RKO (cell line): ENCODE measurements at regions not wholly inside any gene's neighbourhood (a gene's known extent, or its start where the extent isn't known, plus 50 kb on each side); places are given as distances from the start of the nearest gene placed in this dataset.

Experiments
- DNase-seq: peaks from one replicate; pipeline ENCODE4 v3.0.0-alpha.2; 2016; ENCODE audit warnings: low spot score

DNA sequence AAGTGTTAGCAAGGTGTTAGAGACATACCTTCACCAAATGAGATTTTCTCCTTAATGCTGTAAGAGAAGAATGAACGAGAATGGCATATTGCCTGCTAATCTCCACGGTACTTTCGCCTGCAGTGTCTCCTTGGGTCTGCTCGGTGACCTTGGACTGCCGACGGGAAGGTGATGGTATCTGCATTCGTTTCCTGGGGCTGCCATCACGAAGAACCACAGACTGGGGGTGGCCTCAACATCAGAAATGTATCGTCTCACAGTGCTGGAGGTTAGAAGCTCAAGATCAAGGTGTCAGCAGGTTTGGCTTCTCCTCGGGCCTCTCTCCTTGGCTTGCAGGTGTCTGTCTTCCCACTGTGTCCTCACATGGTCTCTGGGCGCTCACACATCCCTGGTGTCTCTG, 86.3 kb upstream of the TNRC6C start:
- no peak for DNase-seq

DNA sequence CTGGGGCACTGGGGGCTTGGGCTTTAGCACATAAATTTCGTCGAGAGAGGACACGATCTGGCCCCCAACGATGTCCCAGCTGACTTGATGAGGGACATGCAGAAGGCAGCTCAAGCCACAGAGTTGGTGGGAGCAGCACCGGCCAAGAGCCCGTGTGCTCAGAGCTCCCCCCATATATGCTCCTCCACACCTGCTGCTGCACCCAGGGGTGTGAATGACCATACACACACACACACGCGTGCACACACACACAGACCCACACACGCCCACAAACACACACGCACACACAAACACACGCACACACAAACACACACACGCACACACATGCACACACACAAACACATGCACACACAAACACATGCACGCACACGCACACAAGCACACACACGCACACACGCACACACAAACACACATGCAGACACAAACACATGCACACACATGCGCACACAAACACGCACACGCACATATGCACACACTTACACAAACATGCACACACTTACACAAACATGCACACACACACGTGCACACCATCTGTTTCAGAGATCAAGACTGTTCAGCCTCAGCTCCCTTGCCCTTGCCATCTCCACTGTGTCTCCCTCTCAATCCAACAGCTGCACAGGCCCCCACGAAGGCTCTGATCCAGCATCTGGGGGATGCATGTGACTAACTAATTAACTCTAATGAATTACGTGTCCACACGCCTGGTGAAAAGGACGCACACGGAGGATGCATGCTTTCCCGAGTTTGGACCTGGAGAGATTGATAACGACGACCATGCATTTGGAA, 85.6 kb upstream of the TNRC6C start:
- DNase-seq = no peak

DNA sequence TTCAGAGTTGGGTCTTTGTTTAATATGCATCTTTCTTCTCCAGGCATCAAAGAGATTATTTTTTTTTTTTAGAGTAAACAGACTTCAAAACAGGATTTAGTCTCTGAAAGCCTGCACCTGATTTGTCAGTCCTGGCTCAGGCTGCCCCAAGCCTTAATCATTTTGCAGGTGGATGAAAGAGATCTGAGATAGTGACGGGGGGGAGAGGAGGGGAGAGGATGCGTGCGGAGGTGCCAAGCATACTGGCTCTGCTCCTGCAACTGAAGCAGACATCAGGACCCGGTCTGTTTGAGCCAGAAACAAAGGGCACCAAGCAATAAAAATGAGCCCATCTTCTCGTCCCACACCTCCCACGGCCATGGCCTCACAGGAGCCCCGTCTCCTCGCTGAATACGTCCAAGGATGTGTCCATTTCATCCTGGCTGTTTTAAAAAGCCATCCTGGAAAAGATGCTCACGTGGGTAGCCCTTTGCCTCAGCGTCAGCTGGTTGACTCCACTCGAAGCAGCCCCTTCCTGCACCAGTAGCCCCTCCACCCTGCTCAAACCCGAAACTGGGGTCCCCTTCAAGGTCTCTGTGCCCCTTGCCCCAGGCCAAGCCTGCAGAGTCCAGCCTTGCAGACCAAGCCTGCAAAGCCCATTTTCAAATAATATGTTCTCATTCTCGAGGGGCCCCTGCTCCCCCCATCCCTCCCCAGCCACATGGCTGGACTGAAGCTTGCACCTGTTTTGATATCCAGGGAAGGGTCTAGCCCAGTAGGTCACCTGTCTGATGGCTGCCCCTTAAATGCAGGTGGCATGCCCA, 84.8 kb upstream of the TNRC6C start:
- DNase-seq = no peak

GRCh38 chr17:77874303-77875050, 84.0 kb upstream of the TNRC6C start:
- no peak for DNase-seq

DNA sequence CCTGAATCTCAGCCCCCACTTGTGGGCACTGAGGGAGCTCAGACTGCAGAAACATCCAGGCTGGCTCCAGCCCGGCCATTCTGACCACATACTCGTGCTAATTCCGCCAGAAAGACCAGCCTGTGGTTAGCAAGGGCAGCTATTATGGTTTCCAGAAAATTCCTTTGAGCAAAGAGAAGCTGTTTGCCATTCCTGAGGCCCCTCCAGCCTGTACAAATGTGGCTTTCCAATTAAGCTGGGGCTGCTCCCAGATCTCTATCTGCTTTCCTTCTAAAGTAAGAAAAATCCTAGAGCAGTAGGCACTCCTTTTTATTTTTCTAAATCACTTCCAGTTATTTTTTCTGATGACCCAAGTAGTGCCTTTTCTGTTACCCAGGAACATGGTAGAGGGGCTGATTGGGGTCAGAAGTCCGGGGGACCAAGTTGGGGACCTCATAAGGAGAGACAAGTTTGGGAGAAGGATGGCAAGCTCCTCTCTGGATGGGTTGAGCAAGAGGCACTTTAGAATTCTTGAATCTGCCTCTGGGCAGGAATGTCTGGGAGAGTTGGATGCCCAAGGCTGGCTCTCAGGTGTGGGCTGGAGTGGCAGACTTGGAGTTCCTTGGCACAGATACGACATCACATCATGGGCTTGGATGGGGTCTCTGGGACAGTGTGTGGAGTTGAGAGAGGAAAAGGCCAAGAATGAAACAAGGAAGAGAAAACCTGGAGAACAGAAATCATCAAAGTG, 83.3 kb upstream of the TNRC6C start:
- DNase-seq = no peak

GRCh38 chr17:77875881-77876509, 82.5 kb upstream of the TNRC6C start:
- DNase-seq = peak; percentile 74

- no peak for DNase-seq
These were observed 81.5 kb upstream of the TNRC6C start for GRCh38 chr17:77877036-77877435.

DNA sequence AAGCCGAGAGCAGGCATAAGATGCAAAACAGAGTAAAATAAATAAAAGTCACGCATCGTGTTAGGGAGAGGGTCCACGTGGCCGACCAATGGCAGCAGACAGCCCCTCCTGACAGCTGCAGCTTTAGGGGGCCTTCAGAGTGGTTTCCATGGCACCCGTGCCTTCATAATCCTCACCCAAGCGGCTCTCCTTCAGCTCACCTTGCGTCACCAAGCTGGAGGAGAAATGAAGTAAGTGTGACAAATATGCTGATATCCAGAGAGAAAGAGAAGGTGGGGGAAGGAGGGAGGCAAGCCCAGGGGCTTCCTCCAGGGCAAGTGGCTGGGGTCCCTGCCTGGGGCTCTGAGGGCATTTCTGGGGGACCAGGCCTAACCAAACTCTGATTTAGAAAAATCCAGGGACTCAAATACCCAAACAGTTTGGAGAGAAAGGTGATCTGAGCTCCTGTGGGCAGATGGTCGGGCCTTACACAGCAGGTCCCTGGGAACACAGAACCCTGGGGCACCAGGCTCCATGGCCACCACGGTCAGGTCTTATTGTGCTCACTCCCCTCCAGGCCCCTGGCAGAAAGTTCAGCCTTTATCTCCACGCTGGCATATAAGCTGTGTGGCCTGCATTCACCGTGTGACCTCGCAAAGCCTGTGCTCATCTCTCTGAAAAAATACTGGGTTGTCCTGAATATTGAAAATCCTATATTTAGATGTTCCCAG, 80.7 kb upstream of the TNRC6C start:
- DNase-seq = no peak

GRCh38 chr17:77879226-77879895, 79.1 kb upstream of the TNRC6C start:
- no peak for DNase-seq

DNA sequence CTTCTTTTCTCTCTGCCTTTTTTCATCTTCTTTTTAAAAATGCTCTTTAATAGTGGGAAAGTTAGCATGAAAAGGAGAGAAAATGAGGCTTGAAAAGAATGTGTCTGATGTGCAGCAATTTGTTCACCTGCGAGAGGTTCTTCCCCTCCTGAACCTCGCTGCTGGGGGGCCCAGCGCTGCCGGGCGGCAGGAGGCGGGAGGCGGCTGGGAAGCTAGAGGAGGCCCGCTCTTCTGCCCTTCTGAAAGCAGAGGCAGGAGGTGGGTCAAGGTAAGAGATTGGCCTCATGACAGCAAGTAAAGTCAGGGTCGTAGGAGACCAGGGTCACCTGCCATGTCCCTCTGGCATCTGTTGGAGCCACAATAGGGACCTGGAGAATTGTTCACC, 78.6 kb upstream of the TNRC6C start:
- DNase-seq = no peak

DNA sequence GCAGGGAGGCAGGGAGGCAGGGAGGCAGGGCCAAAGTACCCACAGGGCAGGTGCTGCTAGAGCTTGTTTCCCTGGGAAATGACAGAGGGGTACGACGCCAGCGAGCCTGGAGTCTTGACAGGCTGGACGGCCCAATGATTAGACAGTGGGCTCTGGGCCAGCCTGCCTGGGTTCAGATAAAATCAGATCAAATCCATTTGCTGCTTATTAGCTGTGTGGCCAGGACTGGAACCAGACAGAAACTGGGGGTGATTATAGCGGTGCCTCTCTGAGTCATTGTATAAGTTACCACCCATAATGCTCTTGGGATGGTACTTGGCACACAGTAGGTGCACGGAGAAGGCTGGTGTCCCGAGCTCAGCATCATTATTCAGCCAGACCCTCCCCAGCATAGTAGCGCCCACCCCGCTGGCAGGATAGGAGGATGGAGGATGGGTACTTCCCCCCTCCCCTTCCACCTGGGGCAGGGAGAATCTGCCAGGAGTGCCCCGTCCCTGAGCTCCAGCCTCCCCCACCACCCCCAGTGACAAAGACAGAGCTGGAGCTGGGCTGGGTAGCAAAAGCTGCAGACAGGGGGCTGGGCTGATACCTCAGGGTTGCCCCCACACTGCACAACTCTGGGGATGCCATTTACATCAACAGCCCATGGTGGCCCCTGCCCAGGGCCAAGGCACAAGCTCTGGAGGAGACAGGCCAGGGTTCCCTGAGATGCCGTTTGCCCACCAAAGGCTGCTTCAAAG, 77.6 kb upstream of the TNRC6C start:
- DNase-seq = no peak

DNA sequence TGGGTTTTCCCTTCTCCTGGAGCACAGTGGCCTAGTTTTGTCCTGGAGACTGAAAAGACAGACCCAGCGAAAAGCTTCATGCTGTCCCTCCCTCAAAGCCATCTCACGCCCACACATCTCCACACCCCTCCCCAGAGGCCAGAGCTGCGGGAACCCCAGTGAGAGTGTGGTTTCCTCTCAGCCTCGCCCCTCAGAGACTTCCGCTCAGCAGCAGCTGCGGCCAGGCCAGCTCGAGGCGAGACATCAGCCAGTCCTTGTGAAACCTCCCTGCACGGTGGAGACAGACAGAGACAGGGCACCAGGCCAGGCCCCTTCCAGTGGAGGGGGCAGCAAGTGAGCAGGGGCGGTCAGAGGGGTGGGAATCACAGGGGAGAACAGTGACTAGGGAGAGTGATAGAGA, 77.0 kb upstream of the TNRC6C start:
- DNase-seq = no peak

GRCh38 chr17:77882040-77882439, 76.5 kb upstream of the TNRC6C start:
- no peak for DNase-seq

GRCh38 chr17:77882481-77883212, 75.9 kb upstream of the TNRC6C start:
- DNase-seq = no peak

GRCh38 chr17:77883213-77883650, 75.3 kb upstream of the TNRC6C start:
- no peak for DNase-seq

GRCh38 chr17:77884019-77884418, 74.5 kb upstream of the TNRC6C start:
- no peak for DNase-seq

- DNase-seq = no peak
These were observed 73.4 kb upstream of the TNRC6C start for GRCh38 chr17:77884967-77885641.

DNA sequence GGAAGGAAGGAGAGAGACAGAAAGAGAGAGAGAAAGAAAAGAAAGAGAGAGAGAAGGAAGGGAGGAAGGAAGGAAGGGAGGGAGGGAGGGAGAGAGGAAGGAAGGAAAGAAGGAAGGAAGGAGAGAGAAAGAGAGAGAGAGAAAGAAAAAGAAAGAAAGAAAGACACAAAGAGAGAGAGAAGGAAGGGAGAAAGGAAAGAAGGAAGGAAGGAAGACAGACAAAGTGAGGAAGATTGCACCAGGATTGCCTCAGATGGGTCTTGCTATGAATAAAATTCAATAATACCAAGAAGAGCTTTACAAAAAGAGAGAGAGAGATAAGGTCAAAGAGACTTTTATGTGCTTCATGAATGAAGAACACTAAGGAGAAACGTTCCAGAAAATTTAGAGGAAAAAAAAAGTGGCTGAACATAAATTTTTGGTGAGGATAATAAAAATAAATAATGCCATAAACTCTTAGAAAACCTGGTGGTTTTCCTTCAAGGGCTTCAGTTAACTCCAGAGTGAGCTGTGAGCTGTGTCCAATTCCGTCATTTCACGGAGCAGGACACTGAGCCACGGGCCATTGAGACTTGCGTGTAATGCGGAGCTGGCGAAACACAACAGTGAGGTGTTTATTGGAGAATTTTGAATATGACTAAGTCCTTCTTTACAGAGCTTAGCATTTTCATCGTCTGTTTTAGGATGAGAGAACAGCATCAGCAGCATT, 72.7 kb upstream of the TNRC6C start:
- DNase-seq = no peak
